ENCODE measurements at regions not wholly inside any gene's neighbourhood (a gene's known extent, or its start where the extent isn't known, plus 50 kb on each side); places are given as distances from the start of the nearest gene placed in this dataset.
A peak's percentile ranks its signal among the peaks of the same experiment; 100 is the strongest.

DNA sequence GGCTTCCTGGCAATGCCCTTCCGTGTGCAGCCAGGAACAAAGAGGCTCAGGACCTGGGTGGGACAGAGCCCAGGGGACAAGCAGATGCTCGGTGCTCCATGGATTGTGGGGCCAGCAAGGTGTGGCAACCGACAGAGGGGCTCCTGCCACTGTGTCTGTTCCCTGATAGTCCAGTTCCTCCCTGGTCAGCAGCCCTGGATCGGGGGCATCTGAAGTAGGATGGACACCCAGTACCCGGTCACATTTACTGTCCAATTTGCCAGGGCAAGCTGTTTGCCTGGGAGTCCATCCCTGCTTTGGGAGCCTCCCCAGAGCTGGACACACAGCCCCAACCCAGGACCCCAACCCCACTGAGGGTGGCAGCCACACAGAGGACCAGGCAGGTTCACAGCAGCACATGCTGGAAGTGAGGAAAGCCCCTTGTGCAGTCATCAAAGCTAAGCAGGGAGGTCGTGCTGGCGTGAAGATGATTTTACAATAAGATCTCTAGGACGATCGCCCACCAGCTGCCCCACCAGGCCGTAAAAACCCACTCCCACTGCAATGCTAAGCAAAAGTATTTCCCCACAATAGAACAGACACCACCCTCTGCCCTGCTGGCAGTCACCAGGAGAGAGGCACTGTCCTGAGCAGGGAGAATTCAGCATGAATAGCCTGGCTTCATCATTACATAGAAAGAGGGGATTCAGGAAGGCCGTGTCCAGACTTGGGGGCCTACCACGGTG, 141.7 kb downstream of the NDUFA10 start:
- DNase-seq (ENCODE audit: low read depth in 4 of 4, low spot score in 3 of 4) = no peak

DNA sequence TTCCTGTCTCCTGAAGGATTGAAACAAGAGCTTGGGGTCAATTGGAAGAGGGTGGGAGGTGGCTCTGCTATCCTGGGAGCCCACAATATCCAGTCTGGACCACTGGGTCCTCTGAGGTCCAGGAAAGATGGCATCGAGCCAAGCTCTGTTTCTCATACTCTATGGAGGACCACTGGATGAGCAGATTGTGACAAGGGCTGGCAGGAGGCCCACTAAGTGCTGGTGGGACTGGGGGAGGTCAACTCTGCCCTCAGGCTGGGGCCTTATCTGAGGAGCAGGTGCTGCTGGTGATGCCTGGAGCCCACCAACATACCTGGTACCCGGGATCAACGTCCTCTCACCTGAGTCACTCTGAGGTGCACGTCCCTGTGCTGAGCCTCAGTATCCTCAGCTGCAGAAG, 142.4 kb downstream of the NDUFA10 start:
- no peak for DNase-seq (ENCODE audit: low read depth in 4 of 4, low spot score in 3 of 4)

DNA sequence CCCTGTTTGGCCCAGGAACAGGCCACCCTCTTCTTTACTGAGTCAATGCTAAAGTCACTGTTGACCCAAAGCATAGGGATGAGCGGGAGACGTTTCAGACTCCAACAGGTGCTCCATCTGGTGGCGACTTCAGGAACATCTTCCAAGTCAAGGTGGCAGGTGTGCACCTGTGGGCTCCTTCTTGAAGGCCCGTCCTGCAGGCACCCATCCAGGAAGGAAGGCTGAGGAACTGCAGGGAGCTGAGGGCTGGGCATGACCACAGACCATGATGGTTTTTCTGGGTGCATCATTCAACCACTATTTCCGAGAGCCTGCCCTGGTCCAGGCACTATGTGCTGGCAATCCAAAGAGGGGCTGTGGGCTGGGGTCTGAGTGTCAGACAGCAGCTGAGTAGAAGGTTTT, 142.8 kb downstream of the NDUFA10 start:
- no peak for DNase-seq (ENCODE audit: low read depth in 4 of 4, low spot score in 3 of 4)

DNA sequence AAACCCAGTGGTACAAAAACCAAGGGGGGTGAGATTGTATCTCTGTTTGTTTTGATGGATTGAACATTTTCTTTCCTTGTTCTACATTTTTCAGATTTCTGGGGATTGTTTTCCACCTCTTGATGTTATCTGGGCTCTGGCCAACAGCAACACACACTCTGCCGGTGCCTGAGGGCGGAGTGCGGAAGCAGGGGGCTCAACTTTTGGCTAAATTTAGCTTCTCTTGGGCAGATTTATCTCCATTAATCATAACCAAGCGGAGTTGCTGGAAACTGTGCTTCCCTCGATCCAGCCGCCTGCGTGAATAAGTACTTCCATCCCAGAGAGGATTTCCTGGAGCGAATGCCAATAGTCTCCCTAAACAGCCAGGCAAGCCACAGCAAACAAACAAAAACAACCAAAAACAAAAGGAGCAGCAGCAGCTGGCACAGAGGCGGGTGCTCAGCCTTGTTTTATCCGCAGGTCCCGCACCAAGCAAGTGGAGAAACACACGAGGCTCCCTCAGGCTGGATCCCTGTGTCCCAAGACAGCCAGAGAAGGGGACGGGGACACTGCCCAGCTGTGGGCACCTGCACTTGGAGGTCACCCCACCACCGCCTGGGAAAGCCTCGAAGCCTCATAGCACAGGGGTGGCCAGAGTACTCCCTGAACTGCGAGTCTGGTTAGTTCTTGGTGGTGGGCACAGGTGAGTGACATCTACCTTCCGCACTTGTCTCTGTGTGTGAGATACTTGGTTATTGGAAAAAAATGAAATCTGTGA, 143.4 kb downstream of the NDUFA10 start:
- DNase-seq (ENCODE audit: low read depth in 4 of 4, low spot score in 3 of 4) = peak in 1 of 4 donors; percentile 12

DNA sequence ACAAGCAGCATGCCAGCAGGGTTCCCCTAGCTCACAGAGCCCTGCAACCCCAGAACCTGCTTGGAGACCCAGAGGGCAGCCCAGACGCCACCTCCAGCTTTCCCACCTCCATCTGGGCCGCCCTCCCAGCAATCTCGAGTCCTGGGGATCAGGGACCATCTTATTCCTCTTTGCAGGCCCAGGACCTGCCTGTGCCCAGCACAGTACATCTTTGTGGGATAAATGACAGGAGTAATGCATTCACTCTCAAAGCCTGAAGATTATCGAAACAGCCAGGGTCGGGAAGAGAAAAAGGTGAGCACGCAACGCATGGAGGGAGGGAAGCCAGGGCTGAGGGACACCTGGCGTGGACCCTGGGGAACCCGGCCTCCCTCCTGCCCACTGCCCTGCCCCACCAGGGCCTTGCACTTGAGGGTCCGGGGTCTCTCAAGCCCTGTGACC, 144.1 kb downstream of the NDUFA10 start:
- no peak for DNase-seq (ENCODE audit: low read depth in 4 of 4, low spot score in 3 of 4)

DNA sequence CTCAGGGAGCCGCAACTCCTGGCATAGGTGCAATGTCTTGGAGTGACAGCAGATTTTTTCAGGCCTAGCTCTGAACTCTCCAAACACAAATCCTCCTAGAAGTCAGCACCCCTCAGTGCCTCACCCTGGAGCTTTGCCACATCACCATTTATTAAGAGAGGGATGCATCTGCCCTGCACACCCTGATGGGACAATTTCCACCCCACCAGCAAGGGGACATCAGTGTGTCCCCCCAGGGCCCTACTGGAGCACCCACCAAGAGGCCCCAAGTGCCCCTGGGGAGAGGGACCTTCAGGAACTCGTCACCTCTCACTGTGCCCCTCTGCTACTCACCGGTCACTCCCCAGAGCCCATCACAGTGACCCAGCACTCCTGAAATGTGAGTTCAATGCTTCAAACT, 144.7 kb downstream of the NDUFA10 start:
- no peak for DNase-seq (ENCODE audit: low read depth in 4 of 4, low spot score in 3 of 4)

DNA sequence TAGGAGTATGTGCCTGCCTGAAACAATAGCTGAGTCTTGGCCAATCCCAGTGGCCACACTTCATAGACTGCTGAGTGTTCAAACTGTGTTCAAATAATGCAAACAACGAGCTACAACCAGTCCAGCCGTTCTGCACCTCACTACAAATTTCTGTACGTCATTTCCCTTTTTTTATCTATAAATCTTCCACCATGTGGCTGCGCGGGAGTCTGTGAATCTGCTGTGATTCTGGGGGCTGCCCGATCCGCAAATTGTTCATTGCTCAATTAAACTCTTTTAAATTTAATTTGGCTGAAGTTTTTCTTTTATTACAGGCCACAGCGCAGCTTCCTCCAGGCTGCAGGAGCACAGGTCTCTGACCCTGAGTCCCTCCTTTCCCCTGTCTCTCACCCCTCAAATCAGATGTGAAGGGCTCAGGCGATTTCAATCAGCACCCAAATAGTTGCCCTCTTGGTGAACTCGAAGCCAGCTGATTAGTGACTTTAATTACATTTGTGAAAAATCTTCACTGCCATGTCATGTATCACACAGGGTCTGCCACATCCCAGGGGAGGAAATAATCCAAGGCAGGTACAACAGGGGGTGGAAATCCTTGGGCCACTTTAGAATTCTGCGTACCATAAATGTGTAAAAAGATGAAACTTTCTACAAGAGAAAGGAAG, 145.6 kb downstream of the NDUFA10 start:
- DNase-seq (ENCODE audit: low read depth in 4 of 4, low spot score in 3 of 4) = no peak

DNA sequence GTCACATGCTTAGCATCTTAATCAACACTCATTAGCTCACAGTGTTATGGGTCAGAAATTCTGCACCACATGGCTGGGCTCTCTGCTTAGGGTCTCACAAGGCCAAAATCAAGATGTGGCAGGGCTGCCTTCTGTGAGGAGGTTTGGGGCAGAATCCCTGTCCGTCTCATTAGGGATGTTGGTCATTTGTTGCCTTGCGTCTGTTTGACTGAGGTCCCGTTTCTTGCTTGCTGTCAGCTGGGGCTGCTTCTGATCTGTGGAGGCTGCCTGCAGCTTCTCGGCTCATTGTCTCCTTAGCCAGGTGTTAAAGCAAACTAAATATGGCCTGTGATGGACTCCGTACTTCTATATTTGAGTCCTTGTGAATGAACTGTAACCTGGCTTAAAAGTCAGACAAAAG, 146.5 kb downstream of the NDUFA10 start:
- no peak for DNase-seq (ENCODE audit: low read depth in 4 of 4, low spot score in 3 of 4)

DNA sequence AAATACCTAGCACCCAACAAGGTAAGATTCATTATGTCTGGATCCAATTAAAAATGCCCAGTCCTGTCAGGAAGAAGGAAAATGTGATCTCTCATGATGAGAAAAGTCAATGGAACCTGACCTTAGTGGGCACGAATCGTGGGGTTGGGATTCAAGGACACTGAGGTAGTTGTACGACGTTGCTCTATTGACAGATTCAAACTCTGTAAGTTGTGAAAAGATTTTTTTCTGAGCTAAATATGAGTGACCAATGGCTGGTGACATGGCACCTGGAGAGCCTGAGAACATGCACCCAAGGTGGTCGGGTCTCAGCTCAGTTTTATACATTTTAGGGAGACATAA, 148.2 kb downstream of the NDUFA10 start:
- no peak for DNase-seq (ENCODE audit: low read depth in 4 of 4, low spot score in 3 of 4)

DNA sequence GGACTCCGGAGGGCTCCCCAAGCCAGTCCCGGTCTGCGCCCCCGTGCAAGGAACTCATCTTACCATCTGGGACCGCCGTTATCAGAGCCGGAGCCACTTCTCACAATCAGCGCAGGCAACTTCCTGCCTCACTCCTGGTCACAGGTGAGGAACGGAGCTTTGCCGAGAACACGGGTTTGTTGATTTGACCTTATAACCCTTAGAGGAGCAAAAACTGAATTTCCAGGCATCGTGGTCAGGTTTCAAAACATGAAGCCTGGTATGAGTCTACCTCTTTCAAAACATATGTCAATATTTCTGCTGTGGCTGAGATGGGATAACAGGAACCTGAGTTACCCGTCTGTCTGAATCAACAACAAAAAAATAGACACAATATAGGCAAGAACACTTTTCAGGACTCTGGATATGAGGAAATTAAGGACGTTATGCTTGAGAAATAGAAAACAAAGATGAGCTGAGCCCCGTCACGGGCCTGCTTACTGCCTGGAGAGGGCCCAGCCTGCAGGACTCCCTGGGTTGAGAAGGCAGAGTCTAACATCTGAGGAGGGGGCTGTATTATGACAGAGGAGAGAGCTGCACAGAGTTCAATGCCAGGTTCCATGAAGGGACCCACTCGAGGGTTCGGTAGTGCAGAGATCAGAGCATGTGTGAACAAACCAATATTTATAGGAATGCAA, 148.7 kb downstream of the NDUFA10 start:
- DNase-seq (ENCODE audit: low read depth in 4 of 4, low spot score in 3 of 4) = no peak

DNA sequence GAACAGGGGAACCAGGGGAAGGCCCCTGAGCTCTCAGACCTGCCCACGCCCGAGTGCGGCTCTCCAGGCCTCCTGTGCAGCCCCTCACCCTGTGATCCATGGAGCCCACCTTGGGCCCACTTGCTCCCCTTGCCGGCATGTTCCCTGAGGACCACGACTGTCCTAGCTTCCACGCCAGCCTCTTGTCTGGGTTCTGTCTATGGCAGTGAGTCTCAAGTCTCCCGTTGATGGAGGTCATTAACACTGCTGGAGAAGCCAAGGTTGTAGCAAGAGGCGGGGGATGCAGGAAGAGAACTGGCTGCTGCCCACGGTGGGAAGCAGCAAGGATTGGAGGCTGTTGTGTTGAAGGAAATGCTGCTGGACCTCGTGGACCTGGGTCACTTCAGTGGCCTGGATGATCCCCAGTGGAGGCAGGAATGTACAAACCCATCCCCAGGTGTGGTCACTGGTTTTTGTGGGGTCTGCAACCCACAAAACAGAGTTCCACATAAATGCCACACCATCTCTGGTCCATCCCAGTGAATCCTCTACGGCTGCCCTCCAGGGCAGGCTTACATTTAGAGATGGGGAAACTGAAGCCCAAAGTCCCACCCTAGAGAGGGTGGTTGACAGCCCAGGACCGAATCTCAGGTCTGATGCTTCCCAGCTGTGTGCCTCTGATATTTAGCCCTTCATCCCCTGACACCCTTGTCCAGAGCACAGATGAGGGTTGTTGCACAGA, 150.3 kb downstream of the NDUFA10 start:
- no peak for DNase-seq (ENCODE audit: low read depth in 4 of 4, low spot score in 3 of 4)

DNA sequence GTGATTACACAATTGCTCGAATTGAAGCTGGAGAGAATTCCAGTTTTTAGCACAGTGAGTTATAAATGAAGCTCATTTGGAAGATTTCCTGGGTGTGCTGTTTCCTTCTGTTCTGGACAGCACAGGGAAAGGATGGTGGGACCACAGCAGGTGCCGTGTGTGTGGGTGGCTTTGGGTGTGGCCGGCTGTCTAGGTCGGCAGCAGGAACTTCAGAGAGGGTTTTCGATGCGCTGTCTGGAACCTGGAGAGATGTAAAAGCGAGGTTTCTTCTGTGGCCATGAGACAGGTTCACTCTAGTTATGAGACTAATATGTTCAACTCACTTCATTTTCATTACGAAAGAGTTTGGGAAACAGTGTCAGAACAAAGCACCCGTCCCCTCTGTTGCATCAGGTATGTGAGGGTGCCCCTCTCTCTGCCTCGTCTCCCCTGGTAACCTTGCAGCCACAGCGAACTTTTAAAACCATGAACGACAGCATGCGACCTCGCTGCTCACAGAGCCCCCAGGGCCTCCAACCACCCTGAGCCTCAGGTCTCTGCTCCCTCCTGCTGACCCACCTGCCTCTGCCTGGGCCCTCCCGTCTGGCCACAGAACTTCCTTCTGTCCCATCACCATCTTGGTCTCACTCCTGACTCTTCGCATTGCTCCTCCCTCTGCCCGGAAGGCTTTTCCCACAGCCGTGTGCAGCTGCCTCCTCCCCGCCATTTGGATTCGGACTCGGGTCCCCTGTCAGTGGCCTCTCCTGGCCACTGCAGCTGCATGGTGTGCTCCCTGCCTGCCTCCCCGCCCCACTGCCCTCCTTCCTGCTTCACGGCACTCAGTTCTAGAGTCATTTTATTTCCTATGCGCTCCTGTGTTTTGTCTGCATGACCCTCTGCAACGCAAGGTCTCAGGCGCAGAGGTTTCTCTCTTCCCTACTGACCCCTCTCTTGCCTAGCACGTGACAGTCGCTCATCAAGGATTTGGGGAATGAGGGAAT, 151.2 kb downstream of the NDUFA10 start:
- DNase-seq (ENCODE audit: low read depth in 4 of 4, low spot score in 3 of 4) = no peak

DNA sequence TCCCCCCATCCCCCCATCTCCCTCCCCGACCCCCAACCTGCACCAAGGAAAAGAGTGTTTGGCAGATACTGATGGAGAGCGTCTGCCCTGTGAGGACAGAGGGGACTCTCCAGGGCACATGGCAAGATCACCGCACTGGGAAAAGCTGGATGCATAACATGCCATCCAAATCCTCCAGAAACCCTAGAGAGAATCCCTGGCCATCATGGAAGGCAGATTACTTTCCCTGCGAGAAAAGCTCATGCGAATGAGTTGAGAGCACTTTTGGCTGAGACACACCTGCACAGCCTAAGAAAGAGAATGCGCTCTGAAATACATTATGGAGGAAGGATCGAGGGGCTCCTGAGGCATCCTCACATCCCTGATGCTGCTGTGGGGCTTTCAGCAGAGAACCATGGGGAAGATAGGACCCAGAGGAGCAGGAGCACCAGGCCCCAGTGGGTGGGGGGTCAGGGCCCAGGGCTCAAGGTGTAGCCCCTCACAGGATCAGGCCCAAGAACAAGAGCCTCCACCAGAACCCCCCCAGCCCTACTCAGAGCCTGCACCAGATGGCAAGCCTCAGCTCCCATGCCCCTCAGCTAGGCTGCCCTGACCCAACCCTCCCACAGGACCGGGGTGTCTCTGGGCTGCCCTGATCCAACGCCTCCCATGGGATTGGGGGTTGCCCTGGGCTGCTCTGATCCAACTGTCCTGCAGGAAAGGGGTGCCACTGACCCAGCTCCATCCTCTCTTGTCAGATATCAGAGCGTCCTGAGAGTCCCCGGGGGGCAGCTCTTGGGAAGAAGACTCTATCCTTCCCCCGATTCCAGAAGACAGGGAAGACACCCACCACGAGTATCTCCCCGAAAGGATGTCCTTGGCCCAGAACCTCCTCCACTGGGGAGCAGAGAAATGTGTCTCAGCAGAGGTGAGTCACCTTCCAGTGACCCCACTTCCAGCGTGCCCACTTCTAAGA, 153.4 kb downstream of the NDUFA10 start:
- DNase-seq (ENCODE audit: low read depth in 4 of 4, low spot score in 3 of 4) = no peak

DNA sequence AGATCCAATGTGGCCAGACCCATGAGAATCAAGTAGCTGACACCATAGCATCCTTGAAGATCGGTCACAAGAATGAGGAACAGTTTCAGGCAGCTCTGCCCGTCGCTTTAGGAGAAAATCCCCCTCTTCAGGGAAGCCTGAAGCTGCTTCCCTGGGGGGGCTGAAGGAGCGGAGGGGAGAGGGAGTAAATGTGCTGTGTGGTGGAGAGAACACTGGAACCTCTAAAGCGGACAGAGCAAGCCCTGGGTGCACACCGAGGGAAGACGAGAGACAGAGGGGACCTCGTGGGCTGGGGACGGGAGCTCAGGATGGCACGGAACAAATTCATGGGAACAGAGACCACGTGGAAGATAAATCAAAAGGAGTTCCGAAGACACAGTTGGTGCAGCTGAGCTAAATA, 154.3 kb downstream of the NDUFA10 start:
- no peak for DNase-seq (ENCODE audit: low read depth in 4 of 4, low spot score in 3 of 4)

DNA sequence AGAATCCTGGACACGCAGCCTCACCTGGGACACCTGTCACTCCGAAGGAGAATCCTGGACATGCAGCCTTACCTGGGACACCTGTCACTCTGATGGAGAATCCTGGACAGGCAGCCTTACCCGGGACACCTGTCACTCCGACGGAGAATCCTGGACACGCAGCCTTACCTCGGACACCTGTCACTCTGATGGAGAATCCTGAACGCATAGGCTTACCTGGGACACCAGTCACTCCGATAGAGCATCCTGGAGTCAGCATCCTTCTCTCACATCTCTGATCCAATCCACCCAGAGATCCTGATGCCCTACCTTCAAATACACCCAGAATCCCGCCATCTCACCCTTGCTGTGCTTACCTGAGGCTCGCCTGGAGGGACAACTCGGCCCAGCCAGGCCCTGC, 154.9 kb downstream of the NDUFA10 start:
- no peak for DNase-seq (ENCODE audit: low read depth in 4 of 4, low spot score in 3 of 4)

DNA sequence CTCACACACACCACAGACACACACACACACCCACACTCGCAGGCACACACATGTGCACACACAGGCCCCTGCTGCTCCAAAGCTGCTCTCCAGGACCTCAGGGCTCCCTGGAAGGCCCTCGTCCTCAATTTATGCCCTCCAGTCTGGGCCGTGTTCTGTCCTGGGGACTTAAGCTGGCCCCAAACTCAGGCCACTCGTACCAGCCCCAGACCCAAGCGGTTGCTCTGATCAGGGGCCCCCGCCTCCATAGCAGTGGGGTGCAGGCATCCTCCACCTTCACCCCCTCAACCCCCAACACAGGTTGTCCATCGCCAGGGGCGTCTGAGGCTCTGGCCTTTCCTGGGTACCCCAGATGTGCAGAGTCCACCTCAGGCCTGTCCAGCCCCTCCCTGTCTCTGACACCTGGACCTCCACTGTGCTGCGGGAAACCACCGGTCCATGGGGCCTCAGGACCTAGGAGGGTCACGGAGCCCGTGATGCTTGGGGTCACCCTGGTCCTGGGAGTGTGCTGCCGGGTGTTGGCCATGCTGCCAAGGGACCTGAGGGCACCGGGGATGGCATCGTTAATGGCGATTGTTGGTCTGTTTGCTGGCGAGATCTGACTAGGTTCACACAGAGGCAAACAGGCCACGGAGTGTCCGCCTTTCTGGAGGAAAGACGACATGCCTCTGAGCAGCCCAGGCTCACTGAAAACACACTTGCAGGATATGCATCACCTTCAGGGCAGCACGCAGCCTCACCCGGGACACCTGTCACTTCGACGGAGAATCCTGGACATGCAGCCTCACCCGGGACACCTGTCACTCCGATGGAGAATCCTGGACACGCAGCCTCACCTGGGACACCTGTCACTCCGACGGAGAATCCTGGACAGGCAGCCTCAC, 155.6 kb downstream of the NDUFA10 start:
- no peak for DNase-seq (ENCODE audit: low read depth in 4 of 4, low spot score in 3 of 4)

DNA sequence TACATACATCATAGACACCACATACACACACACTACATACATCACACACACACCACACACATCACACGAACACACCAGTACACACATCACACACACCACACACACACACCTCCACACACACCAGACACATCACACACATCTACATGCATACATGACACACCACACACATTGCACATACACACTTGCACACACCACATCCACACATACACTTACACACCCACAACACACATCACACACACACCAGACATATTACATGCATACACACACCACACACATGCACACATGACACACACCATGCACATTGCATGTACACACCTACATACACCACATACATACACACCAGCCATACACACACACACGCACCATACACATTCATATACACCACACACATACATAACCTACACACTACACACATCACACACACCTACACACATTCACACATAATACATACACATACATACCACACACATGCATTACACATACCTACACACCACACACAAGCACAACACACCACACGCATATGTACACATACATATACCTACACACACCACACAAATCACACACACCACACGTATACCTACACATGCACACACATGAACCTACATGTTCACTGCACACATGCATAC, 156.5 kb downstream of the NDUFA10 start:
- no peak for DNase-seq (ENCODE audit: low read depth in 4 of 4, low spot score in 3 of 4)

All from left renal pelvis (tissue), 4 donors.